Tibial artery (tissue), 4 donors: ENCODE measurements at regions not wholly inside any gene's neighbourhood (a gene's known extent, or its start where the extent isn't known, plus 50 kb on each side); places are given as distances from the start of the nearest gene placed in this dataset.

ENCODE experiments used
- DNase-seq, 2 donors: peaks; one replicate each; pipeline ENCODE4 v3.0.0-alpha.2; 2019
- H3K27ac ChIP-seq, 2 donors: fragments of 200-600 bp; sonication (generic) in 1 of 2; 1 replicate in 1 of 2; 2 replicates in 1 of 2; pipeline ENCODE4 v1.5.1; 2018 to 2019; ENCODE audit warnings: mild to moderate bottlenecking in 1 of 2
- H3K27me3 ChIP-seq, 2 donors: fragments of 200-600 bp; sonication (generic) in 1 of 2; one replicate each; pipeline versions ENCODE4 v1.5.1 to v1.6.0; 2016 to 2019
- H3K36me3 ChIP-seq, 3 donors: fragments of 200-600 bp; sonication (generic) in 2 of 3; one replicate each; pipeline ENCODE4 v1.5.1; 2016 to 2019; ENCODE audit warnings: mild to moderate bottlenecking in 2 of 3
- H3K4me1 ChIP-seq, 4 donors: fragments of 200-600 bp; sonication (generic) in 2 of 4; 1 replicate in 3 of 4; 2 replicates in 1 of 4; pipeline ENCODE4 v1.5.1; 2016 to 2019
- H3K4me3 ChIP-seq, 2 donors: fragments of 200-600 bp; sonication (generic) in 1 of 2; 1 replicate in 1 of 2; 2 replicates in 1 of 2; pipeline ENCODE4 v1.5.1; 2018 to 2019; ENCODE audit warnings: mild to moderate bottlenecking in 2 of 2
- H3K9me3 ChIP-seq, 3 donors: fragments of 200-600 bp; sonication (generic) in 1 of 3; one replicate each; pipeline ENCODE4 v1.5.1; 2016 to 2019
- intact Hi-C: fragments of 100-400 bp; cut with DNase I; formaldehyde crosslinking; loops from one replicate; pipeline ENCODE4 v1.15.0; 2023; ENCODE audit warnings: low total_unique reads
- TF ChIP-seq, protein P1 (sequence below), 2 experiments: fragments of 200-600 bp in 1 of 2; fragments of 450-650 bp in 1 of 2; IDR thresholded peaks; one replicate each; pipeline ENCODE4 v1.5.1; 2017 to 2019; ENCODE audit warnings: antibody characterized with exemption in 2 of 2, mild to moderate bottlenecking in 1 of 2, moderate library complexity in 1 of 2

GRCh38 chr13:79003989-79004898, 345.3 kb upstream of the OBI1 start:
- H3K27me3 ChIP-seq = no peaks in the 10 kb centered on the region
- intact Hi-C loops = no loop called here
- H3K4me3 ChIP-seq = no peak overlapping the region
- no peak overlapping the region for H3K27ac ChIP-seq
- DNase-seq = no peak
- no peaks in the 10 kb centered on the region for H3K36me3 ChIP-seq
- no peaks in the 10 kb centered on the region for H3K4me1 ChIP-seq
- TF ChIP-seq, protein P1, sequence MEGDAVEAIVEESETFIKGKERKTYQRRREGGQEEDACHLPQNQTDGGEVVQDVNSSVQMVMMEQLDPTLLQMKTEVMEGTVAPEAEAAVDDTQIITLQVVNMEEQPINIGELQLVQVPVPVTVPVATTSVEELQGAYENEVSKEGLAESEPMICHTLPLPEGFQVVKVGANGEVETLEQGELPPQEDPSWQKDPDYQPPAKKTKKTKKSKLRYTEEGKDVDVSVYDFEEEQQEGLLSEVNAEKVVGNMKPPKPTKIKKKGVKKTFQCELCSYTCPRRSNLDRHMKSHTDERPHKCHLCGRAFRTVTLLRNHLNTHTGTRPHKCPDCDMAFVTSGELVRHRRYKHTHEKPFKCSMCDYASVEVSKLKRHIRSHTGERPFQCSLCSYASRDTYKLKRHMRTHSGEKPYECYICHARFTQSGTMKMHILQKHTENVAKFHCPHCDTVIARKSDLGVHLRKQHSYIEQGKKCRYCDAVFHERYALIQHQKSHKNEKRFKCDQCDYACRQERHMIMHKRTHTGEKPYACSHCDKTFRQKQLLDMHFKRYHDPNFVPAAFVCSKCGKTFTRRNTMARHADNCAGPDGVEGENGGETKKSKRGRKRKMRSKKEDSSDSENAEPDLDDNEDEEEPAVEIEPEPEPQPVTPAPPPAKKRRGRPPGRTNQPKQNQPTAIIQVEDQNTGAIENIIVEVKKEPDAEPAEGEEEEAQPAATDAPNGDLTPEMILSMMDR (IDR thresholded peaks at IDR 0.05) = no peak
- no peaks in the 10 kb centered on the region for H3K9me3 ChIP-seq

GRCh38 chr13:78999494-78999893, 340.5 kb upstream of the OBI1 start:
- no peak for DNase-seq
- H3K27ac ChIP-seq = no peak overlapping the region
- H3K9me3 ChIP-seq = no peaks in the 10 kb centered on the region
- TF ChIP-seq, protein P1 (IDR thresholded peaks at IDR 0.05) = no peak
- no peak overlapping the region for H3K4me3 ChIP-seq
- intact Hi-C loops = no loop called here
- H3K27me3 ChIP-seq = peaks cover 0 to 2% of the 10 kb centered on the region in 2 donors
- no peaks in the 10 kb centered on the region for H3K36me3 ChIP-seq
- H3K4me1 ChIP-seq = no peaks in the 10 kb centered on the region

DNA sequence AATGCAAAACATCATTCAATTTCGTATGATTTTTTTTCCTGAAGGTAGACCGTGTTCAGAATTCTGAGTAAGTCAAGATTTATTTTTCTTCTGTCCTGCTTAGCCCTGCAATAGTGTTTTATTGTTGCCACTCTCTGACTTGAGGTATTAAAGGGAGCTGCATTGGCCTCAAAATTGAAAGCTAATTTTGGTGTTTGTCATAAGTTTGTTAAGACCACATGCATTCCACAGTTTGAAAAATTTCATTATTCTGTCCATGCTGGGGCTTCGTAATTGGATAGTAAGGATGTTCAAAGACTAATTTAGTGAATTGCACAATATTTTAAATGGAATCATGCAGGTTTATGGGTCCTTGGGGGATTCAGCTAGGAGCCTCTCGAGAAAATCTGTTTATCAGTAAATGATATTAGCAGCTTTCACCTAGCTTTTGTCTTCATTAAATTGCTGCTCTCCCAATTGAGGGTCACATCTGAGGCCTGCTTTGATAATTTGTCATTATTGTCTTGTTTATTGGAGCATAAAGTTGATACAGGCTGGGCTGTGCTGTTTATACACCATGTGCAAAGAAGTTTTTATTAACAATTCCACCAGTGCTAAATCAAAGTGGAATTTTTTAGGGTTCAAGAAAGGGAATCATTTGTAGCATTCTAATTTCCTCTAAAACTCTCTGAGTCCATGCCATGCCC, 339.8 kb upstream of the OBI1 start:
- TF ChIP-seq, protein P1 (IDR thresholded peaks at IDR 0.05) = no peak
- intact Hi-C loops = no loop called here
- peaks cover 0 to 2% of the 10 kb centered on the region in 2 donors for H3K27me3 ChIP-seq
- no peaks in the 10 kb centered on the region for H3K9me3 ChIP-seq
- H3K4me3 ChIP-seq = no peak overlapping the region
- no peaks in the 10 kb centered on the region for H3K36me3 ChIP-seq
- H3K4me1 ChIP-seq = no peaks in the 10 kb centered on the region
- no peak overlapping the region for H3K27ac ChIP-seq
- no peak for DNase-seq

DNA sequence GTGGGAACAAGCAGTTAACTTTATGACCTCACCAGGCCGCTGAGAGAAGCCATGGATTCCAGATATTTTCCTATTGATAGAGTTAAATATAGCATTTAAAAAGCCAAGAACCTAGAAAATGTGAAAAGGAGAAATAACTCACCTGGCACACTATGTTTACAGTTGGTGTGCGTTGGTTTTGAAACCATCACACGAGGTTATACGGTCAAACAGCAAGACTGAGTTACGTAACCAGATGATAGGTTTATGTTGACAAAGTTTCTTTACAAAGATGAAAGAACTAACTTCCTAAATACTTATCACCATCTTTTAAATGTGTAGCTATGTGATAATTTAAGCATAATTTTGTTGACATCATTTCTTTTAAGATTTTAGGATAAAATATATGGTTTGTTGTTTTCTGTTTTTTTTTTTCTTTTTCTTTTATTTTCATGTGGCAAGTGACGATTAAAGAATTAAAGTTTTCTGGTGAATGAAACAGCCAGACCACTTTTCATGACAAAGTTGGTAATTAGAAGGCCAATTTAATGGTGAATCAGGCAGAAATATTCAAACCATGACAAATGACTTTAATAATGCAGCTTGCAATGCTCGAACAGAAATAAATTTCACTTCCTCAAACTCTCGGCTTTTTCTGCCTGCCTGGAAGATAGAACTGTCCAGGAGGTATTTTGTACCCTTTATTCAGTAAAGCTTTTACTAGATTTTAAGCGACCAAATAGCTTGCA, 339.1 kb upstream of the OBI1 start:
- DNase-seq = no peak
- Histone ChIP-seq H3K9me3 (no peaks in the 10 kb centered on the region), H3K27ac (no peak overlapping the region), H3K4me1 (no peaks in the 10 kb centered on the region), H3K27me3 (peaks cover 0 to 2% of the 10 kb centered on the region in 2 donors), H3K36me3 (no peaks in the 10 kb centered on the region), H3K4me3 (no peak overlapping the region)
- TF ChIP-seq, protein P1 (IDR thresholded peaks at IDR 0.05) = no peak
- intact Hi-C loops = no loop called here

GRCh38 chr13:78993792-78994191, 334.8 kb upstream of the OBI1 start:
- Histone ChIP-seq H3K4me3 (no peak overlapping the region), H3K27me3 (peaks cover 0 to 2% of the 10 kb centered on the region in 2 donors), H3K9me3 (no peaks in the 10 kb centered on the region), H3K36me3 (no peaks in the 10 kb centered on the region), H3K27ac (no peak overlapping the region), H3K4me1 (no peaks in the 10 kb centered on the region)
- no peak for DNase-seq
- TF ChIP-seq, protein P1 (IDR thresholded peaks at IDR 0.05) = no peak
- intact Hi-C loops = no loop called here
